Left renal pelvis (tissue), 4 donors: ENCODE measurements at regions not wholly inside any gene's neighbourhood (a gene's known extent, or its start where the extent isn't known, plus 50 kb on each side); places are given as distances from the start of the nearest gene placed in this dataset.

Experiments
- DNase-seq, 4 donors: peaks; one replicate each; pipeline ENCODE4 v3.0.0-alpha.2; 2013; ENCODE audit warnings: low read depth in 4 of 4, low spot score in 3 of 4

DNA sequence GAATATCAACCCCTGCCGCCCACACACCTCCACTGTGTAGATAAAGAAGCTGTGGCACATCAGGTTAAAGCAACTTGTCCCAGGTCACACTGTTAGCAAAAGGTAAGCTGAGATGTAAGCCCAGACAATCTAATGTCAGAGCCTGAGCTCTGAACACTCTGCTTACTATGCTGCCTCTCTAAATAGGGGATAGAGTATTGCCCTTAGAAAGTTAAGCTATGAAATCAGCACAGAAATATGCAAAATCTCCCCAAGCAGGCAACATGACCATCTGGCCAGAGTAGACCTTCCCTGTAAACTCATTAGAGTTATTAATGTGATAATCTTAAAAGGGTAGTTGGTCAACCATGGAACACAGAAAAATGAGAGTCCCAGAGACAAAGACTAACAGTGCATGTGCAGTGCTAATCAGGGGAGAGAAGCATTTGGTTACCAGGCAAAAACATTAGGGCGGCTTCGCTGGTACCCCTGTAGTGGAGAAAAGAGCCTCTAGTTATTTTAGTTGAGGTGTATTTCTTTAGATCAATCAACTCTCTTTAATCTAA lies 171.0 kb downstream of the BTG1 start:
- DNase-seq = no peak

DNA sequence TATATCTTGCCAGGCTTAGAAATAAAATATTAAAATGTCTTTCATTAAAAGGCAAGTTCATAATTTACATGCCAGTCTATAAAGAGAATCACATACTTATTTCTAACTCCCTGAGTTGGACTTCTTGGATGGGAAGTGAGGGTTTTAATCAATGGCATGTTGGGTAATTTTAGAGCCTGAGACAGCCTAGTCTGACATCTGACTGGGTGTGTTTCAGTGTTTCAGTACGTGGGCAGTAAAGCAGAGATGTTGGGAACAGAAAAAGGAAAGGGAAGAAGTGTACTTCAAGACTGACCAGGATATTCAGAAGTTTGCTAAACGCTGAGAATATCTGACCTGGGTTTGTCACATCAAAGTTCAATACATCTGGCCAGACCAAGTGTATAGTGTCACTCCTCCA lies 171.8 kb downstream of the BTG1 start:
- no peak for DNase-seq

DNA sequence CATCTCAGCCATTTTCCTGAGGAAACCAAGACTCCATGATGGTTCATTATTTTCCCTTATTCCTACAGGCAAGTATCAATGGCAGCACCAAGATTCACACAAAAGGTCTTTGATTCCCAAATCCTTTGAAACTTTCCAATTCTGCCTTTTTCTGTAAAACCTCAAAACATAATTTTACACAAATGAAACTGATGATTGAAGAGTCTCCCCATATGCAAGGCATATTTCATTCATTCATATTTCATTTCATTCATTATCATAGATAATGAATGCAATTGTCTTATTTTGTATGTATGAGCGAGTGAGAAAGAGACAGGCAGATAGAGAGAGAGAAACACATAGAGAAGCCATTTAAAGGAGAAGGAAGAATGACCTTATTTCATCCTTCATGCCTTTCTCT lies 172.8 kb downstream of the BTG1 start:
- DNase-seq = no peak

DNA sequence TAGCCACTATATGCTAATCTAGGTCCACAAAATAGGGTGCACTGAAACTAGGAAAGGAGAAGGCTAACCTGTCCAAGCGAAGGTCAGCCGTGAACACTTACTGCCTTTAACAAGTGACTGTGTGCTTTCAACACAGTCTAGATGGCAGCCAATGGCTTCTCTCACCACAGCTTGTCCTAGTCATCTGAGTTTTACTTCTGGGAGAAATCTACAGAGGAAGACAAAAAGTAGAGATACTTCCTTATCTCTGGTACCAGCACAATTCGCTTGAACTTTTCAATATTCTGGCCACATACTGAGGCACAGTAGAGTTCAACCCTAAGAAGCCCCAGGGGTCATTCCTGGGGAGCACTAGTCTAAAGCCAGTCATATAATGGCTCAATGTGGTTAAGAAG lies 176.9 kb downstream of the BTG1 start:
- no peak for DNase-seq

DNA sequence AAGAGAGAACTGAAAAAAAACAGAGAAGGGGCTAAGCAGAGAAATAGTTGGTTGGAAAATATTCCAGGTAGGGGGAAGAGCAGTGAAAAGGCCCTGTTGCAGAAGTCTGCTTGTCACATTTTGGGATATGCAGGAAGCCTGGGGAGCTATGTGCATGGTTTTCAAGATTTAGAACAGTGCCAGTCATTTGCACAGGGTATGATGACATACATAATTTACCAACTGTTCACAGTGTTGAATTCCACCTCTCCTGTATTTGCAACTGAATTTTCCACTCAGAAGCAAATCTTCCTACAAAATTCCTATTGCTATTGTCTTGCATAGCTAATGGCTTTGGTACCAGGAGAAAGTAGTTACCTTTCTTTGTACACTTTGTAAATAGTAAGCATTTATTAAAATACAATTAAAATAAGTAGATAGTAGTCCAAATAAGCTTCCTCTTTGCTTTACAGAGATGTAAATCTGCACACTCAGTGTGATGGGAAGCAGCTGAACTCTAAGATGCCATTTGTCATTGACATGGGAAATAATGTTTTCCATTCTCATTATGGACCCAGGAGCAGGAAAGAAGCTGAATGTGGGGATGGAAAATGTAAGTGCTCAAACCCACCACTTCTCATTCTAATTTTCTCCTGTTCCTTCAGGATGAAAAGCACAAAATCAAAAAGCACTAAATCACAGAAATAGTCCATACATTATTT lies 177.4 kb downstream of the BTG1 start:
- no peak for DNase-seq

DNA sequence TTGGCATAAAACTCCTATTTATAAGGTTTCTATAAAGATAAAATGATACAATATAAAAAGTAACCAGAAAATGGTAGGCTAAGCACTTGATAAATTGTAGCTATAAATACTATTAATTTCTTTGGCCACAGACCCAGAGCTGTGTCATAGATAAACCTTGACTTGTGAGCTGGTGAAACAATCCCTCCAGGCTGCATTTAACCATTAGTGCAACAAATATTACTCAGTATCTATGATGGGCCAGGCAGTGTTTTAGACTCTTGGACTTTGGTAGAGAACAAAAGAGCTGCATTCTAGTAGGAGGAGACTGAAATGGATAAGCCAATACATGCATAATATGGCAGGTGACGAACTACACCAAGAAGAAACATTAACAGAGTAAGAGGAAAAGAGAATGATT lies 178.1 kb downstream of the BTG1 start:
- DNase-seq = no peak

DNA sequence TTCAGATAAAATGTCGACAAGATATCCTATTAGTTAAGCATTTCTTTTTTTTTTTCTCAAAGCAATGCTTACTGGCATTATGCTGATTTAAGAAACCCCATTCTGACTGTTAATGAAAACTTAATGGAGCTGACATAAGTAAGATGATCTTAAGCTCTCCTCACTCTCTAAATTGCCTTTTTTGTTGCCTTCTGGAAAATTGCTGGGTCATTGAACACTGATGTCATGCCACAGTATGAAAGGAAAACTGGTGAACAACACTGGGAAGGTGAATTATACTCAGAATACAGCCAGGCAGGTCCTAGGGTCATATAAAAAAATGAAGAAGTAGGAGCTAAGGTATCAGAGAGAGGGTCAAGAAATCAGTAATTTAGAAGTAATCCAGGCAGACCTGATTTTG lies 179.9 kb downstream of the BTG1 start:
- no peak for DNase-seq

DNA sequence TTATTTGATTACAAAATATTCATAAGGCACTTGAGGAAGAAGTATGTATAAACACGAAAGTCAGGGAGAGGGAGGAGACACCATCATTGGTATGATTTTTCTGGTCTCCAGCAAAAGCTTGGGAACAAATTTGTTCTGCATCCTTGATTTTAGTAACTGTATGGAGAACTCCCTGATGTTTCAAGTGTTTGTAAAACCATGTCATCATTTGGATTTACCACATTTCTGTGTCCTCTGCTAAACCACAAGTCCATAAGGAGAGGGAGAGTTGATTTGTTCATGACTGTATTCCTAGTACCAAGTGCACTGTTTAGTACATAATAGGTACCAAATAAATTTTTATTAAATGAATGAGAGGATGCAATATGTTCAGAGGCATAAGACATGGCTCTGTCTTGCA lies 181.1 kb downstream of the BTG1 start:
- DNase-seq = no peak

DNA sequence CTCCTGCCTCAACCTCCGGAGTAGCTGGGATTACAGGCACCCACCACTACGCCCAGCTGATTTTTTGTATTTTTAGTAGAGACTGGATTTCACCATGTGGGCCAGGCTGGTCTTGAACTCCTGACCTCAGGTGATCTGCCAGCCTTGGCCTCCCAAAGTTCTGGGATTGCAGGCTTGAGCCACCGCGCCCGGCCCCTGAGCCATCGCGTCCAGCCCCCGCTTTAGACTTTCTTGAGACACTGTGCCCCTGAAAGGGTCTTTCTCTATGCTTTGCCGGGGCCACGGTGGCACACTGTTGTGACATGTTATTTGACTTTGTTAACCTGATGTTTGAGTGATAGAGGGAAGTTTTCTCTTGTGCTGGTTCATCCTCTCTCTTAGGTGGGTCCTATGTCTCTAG lies 186.4 kb downstream of the BTG1 start:
- DNase-seq = no peak

DNA sequence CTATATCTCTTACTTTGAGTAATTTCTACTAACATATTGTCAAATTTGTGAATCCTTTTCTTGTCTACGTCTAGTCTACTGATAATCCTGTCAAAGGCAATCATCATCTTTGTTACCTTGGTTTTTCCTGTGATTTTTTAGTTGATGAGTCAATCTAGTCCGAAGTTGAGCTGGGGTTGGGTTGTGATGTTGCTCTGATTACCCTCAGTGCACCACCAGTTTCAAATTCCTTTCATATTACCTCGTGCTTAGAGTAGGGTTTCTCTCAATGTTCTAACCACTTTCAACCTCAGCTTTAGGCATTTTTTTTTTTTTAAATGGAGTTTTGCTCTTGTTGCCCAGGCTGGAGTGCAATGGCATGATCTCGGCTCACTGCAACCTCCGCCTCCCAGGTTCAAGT lies 186.8 kb downstream of the BTG1 start:
- no peak for DNase-seq

DNA sequence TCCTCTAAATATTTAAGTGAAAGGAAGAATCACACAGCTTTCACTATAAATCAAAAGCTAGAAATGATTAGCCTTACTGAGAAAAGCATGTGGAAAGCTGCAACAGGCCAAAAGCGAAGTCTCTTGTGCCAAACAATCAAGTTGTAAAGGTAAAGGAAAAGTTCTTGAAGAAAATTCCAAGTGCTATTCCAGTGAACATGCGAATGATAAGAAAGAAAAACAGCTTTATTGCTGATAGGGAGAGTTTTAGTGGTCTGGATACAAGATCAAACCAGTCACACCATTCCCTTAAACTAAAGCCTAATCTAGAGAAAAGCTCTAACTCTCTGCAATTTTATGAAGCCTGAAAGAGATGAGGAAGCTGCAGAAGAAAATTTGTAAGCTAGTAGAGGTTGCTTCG lies 190.9 kb downstream of the BTG1 start:
- no peak for DNase-seq

DNA sequence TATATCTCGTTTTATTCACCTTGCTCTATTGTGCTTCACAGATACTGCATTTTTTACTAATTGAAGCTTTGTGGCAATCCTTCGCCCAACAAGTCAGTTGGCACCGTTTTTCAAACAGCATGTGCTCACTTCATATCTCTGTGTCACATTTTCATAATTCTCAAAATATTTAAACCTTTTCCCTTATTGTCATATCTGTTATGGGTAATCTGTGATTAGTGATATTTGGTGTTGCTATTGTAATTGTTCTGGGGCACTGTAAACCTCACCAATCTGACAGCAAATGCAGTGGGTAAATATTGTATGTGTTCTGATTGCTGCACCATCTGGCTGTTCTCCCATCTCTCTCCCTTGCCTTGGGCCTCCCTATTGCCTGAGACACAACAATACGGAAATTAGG lies 191.3 kb downstream of the BTG1 start:
- no peak for DNase-seq

DNA sequence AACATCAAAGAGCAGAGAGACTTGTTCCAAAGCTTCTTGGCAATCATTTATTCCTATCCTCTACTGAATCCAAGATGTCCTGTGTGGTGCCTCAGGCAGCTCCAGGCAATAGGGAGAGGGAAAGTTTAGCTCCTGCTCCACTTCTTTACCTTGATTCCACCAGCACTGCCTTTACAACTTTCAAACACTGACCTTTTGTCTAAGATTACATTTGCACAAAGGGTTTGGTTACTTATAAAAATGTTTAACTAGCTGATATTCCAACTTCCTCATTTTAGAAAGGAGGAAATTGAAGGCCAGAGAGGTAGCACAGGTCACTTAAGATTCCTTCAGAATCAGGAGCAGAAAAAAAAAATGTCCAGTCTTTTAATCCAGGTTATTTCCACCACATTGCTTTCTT lies 192.7 kb downstream of the BTG1 start:
- DNase-seq = no peak

DNA sequence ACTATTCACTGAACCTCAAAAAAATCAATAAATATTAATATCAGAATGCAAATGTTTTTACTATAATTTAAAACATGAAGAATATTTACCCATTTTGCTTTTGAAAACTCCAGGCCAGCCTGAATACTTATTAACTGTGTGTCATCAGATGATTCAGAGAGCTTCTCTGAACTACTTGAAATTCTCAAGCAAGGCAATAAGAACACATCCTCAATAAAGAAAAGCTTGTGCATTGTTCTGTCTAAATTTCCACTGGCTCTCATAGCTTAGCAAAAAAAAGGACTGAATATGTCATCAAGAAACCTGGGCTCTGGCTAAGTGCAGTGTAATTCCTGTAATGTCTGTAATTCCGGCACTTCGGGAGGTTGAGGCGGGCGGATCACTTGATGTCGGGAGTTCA lies 194.1 kb downstream of the BTG1 start:
- DNase-seq = no peak

DNA sequence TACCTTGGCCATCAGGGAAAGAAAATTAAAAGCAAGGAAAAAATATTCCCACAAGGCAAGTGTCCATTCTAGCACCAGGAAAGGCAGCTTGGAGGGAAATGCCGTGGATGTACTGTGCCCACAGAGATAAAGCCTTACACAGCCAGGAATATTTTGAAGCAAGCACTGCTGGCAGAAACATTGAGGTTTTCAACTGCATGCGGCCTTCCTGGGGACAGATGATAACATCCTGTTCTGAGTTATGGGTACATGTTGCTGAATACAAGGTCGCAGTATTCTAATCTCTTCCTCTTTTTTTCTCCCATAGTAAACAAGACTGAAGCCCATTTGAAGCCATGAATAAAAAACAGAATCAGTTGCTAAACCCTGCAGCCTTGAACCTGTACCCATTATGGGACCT lies 197.1 kb downstream of the BTG1 start:
- no peak for DNase-seq

DNA sequence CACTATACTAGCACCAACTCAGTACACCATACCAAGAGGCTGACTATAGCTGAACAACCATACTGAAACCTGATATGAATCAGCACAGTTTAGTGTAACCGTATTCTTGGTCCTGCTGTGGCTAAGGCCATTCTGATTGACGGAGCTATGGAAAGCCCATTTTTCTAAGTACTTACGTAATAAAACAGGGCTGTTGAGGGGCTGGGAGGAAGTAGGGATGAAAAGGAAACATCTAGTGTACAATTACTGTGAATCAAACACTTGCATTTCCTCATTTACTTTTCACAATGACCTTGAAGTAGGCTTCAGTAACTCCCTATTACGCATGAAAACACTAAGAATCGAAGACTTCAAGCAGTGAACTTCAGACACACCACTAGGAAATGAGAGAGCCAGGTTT lies 198.2 kb downstream of the BTG1 start:
- no peak for DNase-seq

DNA sequence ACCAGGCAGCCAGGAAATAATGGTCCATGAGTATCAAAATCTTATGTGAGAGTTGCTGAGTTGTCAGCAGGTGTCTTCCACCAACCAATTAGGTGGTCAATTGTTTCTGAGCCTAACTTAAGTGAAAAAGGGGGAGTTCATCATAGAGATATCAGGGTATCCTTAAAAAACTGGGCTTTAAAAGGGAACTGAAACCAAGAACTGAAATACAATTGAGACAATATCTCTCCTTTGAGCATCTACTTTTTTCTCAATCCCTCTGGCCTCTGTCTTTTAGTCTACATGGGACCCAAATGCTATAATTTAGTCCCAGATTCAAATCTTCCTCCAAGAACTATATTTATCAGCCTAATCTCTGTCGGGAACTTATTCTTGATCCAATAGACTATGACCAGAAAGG lies 201.0 kb downstream of the BTG1 start:
- DNase-seq = no peak

DNA sequence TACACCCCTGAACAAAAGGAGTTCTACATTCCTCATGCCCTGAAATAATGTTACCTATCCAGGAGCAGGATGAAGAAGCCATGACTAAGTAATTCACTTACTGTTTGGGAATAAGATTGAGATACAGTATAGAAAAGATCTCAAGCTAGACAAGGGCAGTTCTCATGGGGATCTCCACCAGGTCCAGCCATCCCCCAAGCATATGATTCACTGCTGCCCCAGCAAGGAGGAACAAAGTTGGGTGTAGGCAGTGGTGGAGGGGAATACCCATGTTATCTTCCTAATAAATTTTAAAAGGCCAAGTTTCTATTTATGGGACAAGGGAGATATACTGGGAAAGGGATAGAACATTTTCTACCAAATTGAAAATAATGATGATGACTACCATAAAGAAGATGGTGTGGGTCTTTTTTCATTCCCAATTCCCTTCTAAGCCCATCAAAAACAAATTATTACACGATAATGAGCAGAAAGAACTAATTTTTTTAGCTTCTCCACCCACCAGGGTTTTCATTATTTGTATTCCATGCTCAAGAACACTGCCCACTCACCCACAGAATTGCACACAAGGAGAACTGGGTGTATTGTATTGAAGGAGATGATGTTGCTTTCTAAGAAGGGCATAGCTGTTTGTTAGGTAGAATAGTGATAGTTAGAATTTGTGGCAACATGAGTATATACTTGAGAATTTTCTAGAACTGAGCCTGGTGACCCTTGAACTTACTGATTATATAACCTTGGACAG lies 204.6 kb downstream of the BTG1 start:
- no peak for DNase-seq

DNA sequence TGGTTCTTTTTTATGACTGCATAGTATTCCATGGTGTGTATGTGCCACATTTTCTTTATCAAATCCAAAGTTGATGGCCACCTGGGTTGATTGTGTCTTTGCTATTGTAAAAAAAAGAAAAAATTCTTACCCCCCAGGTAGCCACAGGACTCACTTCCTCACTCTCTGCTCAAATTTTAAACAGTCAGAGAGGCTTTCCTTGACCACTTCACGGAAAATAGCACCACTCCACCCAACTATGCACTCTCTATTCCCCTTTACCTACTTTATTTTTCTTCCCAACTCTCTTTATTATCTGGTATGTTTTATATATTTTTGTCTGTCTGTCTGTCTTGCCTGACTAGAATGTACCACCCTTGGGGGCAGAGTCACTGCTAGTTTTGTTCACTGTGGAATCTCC lies 205.3 kb downstream of the BTG1 start:
- DNase-seq = no peak

DNA sequence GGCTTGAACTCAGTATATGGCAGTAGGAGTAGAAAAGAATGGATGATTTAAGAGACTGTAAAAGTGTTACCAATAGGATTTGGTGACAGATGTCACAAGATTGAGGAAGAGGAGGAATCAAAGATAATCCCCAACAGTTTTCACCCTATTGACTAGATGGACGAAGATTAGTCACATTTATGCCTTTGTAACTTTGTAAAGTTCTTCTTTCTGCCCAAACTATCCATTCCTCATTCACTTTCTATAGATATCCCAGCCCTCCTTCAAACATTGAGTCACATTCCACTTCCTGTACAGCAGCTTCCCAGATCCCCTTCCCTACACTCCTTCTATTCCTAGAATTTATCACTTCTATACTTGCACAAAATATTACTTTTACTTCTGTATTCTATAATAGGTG lies 207.9 kb downstream of the BTG1 start:
- no peak for DNase-seq

DNA sequence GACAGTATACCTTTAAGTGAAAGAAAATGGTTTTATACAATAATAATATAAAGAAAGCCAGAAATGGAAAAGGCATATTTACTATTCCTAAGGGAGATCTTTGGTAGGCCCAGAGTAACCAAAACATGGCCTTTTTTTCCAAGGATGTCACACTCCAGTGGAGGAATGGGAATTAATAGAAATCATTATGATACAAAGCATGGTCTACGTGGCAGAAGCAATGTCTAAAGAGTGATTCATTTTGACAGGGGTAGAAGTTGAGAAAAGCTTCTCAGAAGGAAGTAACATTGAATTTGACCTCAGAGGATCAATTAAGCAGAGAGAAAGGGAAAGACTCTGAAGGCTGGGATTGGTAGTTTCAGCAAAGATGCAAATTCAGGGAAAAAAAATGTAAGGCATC lies 208.6 kb downstream of the BTG1 start:
- no peak for DNase-seq

DNA sequence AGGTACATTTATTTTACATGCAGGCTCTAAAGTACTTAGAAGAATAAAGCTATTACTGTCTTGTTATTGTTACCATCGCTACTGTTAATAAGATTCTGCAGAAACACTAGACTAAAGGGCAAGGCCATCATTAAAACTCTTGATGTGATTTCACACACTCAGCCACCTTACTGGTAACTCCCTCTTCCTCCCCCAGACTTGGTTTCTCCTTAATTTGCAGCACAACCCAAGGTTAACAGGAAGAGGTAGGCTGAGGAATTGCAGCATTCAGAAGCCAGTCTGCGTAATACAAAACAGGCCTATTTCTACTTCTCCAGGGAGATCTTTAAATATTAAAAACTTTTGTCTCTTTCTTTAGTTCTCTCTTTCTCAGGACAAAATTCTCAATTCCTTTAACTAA lies 210.3 kb downstream of the BTG1 start:
- DNase-seq = peak in 2 of 4 donors; percentile 27 to 32
